Activated naive CD4-positive, alpha-beta T cell treated with anti-CD3 and anti-CD28 coated beads, Interleukin-2, amount 10 ng/mL, durations not matched to agents 7 days and 5 days (primary cell): ENCODE measurements at regions not wholly inside any gene's neighbourhood (a gene's known extent, or its start where the extent isn't known, plus 50 kb on each side); places are given as distances from the start of the nearest gene placed in this dataset.
"Not testable (repeated sequence)": the region's sequence is repeated elsewhere in the genome, so short reads cannot be mapped to it uniquely, and the experiment has no call there.

Source experiments
- CTCF ChIA-PET: fragments of 350-600 bp; sonication (Branson Sonifier 250); formaldehyde crosslinking; loops from one replicate; lab custom pipeline; 2021; ENCODE audit warnings: antibody characterized with exemption; lab: Charles Lee
- DNase-seq: peaks from one replicate; pipeline ENCODE4 v3.0.0-alpha.2; 2020
- H3K27ac Mint-ChIP-seq: one replicate; pipeline ENCODE4 v1.8.0; 2021; ENCODE audit warnings: mild to moderate bottlenecking, moderate library complexity, mixed read lengths
- H3K27me3 Mint-ChIP-seq: one replicate; pipeline ENCODE4 v1.8.0; 2021; ENCODE audit warnings: mild to moderate bottlenecking, mixed read lengths
- H3K36me3 Mint-ChIP-seq: one replicate; pipeline ENCODE4 v1.8.0; 2021; ENCODE audit warnings: mixed read lengths
- H3K4me1 Mint-ChIP-seq: one replicate; pipeline ENCODE4 v1.8.0; 2021; ENCODE audit warnings: mixed read lengths
- H3K4me3 Mint-ChIP-seq: one replicate; pipeline ENCODE4 v1.8.0; 2021; ENCODE audit warnings: mild to moderate bottlenecking, moderate library complexity, mixed read lengths
- H3K9me3 Mint-ChIP-seq: one replicate; pipeline ENCODE4 v1.8.0; 2021; ENCODE audit warnings: mixed read lengths

- Mint-ChIP-seq H3K36me3 (no peaks in the 10 kb centered on the region), H3K27ac (no peak overlapping the region), H3K27me3 (no peaks in the 10 kb centered on the region), H3K4me3 (no peak overlapping the region), H3K4me1 (no peaks in the 10 kb centered on the region), H3K9me3 (no peaks in the 10 kb centered on the region)
- no peak for DNase-seq
- CTCF ChIA-PET, result no interaction called here
Measured at GRCh38 chr18:55748227-55748738, 160.3 kb upstream of the TCF4 start.

DNA sequence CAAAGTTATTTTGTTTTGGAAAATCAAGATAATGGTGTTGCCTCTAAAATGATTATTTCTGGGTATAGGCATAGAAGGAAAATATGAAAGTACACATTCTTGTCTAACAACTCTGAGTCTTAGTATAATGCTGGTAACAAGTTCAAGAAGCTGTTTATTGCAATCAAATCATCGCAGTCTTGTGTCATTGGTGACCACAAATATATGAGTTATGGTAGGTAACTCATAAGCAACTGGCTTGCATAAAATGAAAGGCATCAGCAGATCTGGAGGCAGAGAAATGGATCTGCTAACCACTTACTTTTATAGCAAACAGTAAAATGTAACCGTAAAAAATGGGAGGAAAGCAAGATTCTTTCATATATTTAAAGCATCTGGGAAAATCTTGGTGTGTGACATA is 156.2 kb upstream of the TCF4 start:
- Mint-ChIP-seq H3K36me3 (no peaks in the 10 kb centered on the region), H3K9me3 (no peaks in the 10 kb centered on the region), H3K4me3 (no peak overlapping the region), H3K4me1 (no peaks in the 10 kb centered on the region), H3K27ac (no peak overlapping the region), H3K27me3 (no peaks in the 10 kb centered on the region)
- CTCF ChIA-PET, result no interaction called here
- no peak for DNase-seq

- H3K9me3 Mint-ChIP-seq, result no peaks in the 10 kb centered on the region
- H3K27me3 Mint-ChIP-seq, result no peaks in the 10 kb centered on the region
Measured at GRCh38 chr18:55743736-55744135, 155.7 kb upstream of the TCF4 start.

GRCh38 chr18:55743133-55743532 is 155.1 kb upstream of the TCF4 start:
- CTCF ChIA-PET, result no interaction called here
- H3K27me3 Mint-ChIP-seq, result no peaks in the 10 kb centered on the region
- no peaks in the 10 kb centered on the region for H3K36me3 Mint-ChIP-seq

More at GRCh38 chr18:55743736-55744135, 155.7 kb upstream of the TCF4 start:
- CTCF ChIA-PET, result no interaction called here
- H3K4me3 Mint-ChIP-seq, result no peak overlapping the region
- no peaks in the 10 kb centered on the region for H3K4me1 Mint-ChIP-seq
- no peak for DNase-seq
- no peaks in the 10 kb centered on the region for H3K36me3 Mint-ChIP-seq
- H3K27ac Mint-ChIP-seq, result no peak overlapping the region

GRCh38 chr18:55739488-55739887 is 151.5 kb upstream of the TCF4 start:
- Mint-ChIP-seq H3K9me3 (no peaks in the 10 kb centered on the region), H3K4me3 (no peak overlapping the region), H3K4me1 (no peaks in the 10 kb centered on the region), H3K36me3 (no peaks in the 10 kb centered on the region), H3K27me3 (no peaks in the 10 kb centered on the region), H3K27ac (no peak overlapping the region)
- CTCF ChIA-PET, result no interaction called here
- DNase-seq, result no peak

More at GRCh38 chr18:55743133-55743532, 155.1 kb upstream of the TCF4 start:
- Mint-ChIP-seq H3K4me1 (no peaks in the 10 kb centered on the region), H3K4me3 (no peak overlapping the region), H3K9me3 (no peaks in the 10 kb centered on the region), H3K27ac (no peak overlapping the region)
- no peak for DNase-seq

DNA sequence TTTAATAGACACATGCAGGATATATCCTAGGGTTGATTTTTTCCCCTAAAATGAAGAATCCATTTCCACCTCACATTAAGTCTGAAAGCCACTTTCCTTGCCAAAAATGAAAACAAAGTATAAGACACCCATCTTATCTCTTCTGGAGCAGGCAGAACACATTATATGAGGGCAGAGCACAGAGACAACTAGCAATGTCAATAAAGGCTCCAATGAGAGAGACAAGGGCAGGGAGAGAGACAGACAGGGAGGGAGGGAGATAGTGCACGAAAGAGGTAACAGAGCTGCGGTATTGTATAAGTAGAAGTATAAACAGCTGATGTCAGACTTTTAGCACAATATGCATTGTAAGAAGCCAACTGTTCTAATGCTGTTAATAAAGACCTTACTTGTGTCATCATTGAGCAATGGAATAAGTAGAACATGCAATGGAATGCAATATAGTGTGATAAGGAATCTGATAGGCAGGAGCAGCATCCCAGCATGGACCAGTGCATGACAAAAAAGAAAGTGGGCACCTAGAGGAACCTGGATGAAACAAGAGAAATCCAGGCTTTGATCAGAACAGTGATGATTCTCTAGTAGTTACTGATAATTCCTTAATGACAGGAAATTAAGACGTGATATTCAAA is 150.6 kb upstream of the TCF4 start:
- Mint-ChIP-seq H3K27me3 (no peaks in the 10 kb centered on the region), H3K36me3 (no peaks in the 10 kb centered on the region), H3K4me1 (no peaks in the 10 kb centered on the region), H3K27ac (no peak overlapping the region), H3K4me3 (no peak overlapping the region), H3K9me3 (no peaks in the 10 kb centered on the region)
- DNase-seq, result no peak
- CTCF ChIA-PET, result no interaction called here

- Mint-ChIP-seq H3K4me1 (no peaks in the 10 kb centered on the region), H3K4me3 (no peak overlapping the region), H3K27me3 (no peaks in the 10 kb centered on the region), H3K27ac (no peak overlapping the region), H3K36me3 (no peaks in the 10 kb centered on the region), H3K9me3 (no peaks in the 10 kb centered on the region)
- no peak for DNase-seq
- CTCF ChIA-PET, result no interaction called here
Measured at GRCh38 chr18:55737781-55738468, 149.9 kb upstream of the TCF4 start.

DNA sequence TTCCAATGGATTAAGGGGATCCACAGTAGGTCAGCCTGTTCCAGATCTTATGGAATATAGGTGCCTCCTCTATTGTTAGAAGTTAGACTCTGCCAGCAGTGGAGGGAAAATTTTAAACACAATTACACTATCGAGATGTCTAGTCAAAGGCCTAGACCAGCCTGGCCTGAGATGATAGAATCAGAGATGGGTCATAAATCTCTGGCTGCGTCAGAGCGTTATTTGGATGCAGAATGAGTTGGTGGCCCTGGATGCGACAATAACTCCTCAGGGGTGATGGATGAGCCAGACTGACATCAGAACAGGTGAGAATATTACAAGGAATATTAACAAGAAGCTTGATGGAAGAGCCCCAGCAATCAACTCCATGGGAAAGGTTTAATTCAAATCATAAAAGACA is 149.3 kb upstream of the TCF4 start:
- Mint-ChIP-seq H3K27me3 (no peaks in the 10 kb centered on the region), H3K4me3 (no peak overlapping the region), H3K9me3 (no peaks in the 10 kb centered on the region), H3K36me3 (no peaks in the 10 kb centered on the region), H3K27ac (no peak overlapping the region), H3K4me1 (no peaks in the 10 kb centered on the region)
- DNase-seq, result no peak
- CTCF ChIA-PET, result no interaction called here

DNA sequence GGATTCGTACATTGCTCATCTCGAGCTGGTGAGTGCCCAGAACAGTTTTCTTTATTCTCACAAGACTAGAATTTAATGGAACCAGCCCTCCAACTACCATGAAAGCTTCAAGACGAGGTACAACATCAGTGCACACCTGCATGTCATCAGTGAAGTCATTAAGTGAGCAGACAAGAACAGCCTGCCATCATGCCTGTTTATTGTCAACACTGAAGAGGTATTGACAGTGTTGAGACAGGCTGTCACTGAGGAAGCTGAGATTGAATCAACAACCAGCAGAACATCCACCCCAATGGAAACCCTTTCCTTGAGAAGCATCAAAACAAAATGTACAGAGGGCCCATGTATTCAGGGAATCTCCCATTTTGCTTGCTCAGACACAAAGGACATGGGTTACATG is 148.0 kb upstream of the TCF4 start:
- no peaks in the 10 kb centered on the region for H3K4me1 Mint-ChIP-seq
- H3K36me3 Mint-ChIP-seq, result no peaks in the 10 kb centered on the region
- CTCF ChIA-PET, result no interaction called here
- DNase-seq, result no peak
- no peak overlapping the region for H3K4me3 Mint-ChIP-seq
- no peaks in the 10 kb centered on the region for H3K27me3 Mint-ChIP-seq
- H3K9me3 Mint-ChIP-seq, result no peaks in the 10 kb centered on the region
- H3K27ac Mint-ChIP-seq, result no peak overlapping the region

GRCh38 chr18:55735199-55735855 is 147.3 kb upstream of the TCF4 start:
- H3K4me3 Mint-ChIP-seq, result no peak overlapping the region
- H3K36me3 Mint-ChIP-seq, result no peaks in the 10 kb centered on the region
- H3K27me3 Mint-ChIP-seq, result no peaks in the 10 kb centered on the region
- CTCF ChIA-PET, result no interaction called here
- no peaks in the 10 kb centered on the region for H3K4me1 Mint-ChIP-seq
- H3K9me3 Mint-ChIP-seq, result no peaks in the 10 kb centered on the region
- no peak for DNase-seq
- no peak overlapping the region for H3K27ac Mint-ChIP-seq

DNA sequence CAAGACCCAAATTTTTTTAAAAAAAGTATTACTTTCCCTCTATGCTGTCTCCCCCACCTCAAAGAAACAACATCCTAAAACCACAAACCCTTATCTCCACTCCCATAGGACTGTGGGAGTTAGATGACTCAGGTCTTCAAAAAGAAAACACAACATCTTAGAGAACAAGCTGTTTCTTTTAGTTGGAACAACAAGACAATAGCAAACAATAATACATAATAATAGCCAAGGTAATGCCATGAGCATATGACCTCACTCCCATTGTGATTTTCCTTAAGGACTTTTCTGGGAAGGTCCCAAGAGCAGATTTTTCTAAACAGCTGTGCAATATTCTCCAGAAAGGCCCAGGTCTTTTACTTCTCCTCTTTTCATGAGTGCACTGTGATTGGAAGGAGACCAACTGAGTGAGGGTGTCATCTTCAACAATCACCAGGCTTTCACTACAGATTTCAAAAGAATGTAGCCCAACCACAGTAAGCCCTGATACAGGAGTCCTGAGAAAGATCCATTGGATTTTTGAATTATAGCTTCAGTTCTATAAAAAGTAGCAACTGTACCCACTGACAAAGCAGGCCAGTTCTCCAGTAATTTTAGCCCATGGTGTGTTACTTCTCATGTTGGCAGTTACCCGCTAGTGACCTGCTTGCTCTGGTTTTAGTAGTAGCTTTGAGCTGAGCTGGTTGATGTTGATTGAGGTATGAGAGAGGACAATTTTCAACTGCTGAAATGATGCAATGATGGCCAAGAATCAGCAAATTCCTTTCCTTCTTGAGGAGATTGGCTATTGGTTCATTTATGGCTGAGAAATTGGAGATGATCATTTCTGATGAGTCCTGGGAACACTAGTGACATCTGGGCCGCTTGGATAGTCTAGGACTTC is 144.5 kb upstream of the TCF4 start:
- Mint-ChIP-seq H3K9me3 (no peaks in the 10 kb centered on the region), H3K36me3 (no peaks in the 10 kb centered on the region), H3K4me1 (no peaks in the 10 kb centered on the region), H3K27ac (no peak overlapping the region), H3K27me3 (no peaks in the 10 kb centered on the region), H3K4me3 (no peak overlapping the region)
- CTCF ChIA-PET, result interaction anchor here (0.9 kb wide), 1 partner anchor 844 kb away, joined by 3 read pairs; no protein-coding TSS in a partner anchor
- DNase-seq, result no peak

- no peaks in the 10 kb centered on the region for H3K4me1 Mint-ChIP-seq
Measured at GRCh38 chr18:55731594-55732042, 143.6 kb upstream of the TCF4 start.

GRCh38 chr18:55721006-55721405 is 133.0 kb upstream of the TCF4 start:
- CTCF ChIA-PET, H3K36me3 Mint-ChIP-seq, H3K27ac Mint-ChIP-seq, DNase-seq, H3K9me3 Mint-ChIP-seq, H3K4me3 Mint-ChIP-seq, H3K4me1 Mint-ChIP-seq, H3K27me3 Mint-ChIP-seq: not testable (repeated sequence)

More at GRCh38 chr18:55731594-55732042, 143.6 kb upstream of the TCF4 start:
- no peak overlapping the region for H3K4me3 Mint-ChIP-seq
- no peaks in the 10 kb centered on the region for H3K9me3 Mint-ChIP-seq
- no peak overlapping the region for H3K27ac Mint-ChIP-seq
- H3K36me3 Mint-ChIP-seq, result no peaks in the 10 kb centered on the region
- no peaks in the 10 kb centered on the region for H3K27me3 Mint-ChIP-seq
- CTCF ChIA-PET, result interaction anchor here (0.9 kb wide), 1 partner anchor 845 kb away, joined by 3 read pairs; no protein-coding TSS in a partner anchor
- DNase-seq, result no peak

DNA sequence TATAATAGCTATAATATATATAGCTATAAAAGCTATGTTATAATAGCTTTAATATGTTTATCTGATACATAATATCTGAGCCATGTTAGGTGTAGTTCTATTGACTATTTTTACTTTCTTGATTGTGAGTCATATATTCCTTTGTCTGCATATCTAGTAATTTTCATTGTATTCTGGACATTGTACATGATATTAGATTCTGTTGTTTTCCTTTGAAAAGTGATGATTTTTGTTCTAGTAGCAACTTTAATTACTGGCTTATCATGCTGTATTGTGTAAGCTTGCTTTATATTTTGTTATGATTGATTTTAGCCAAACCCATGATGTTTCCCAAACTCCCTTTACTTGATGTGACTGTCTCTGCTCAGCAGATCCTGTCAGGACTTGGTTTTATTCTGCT is 125.7 kb upstream of the TCF4 start:
- no peak for DNase-seq
- Mint-ChIP-seq H3K27ac (no peak overlapping the region), H3K36me3 (no peaks in the 10 kb centered on the region), H3K9me3 (peaks cover 8% of the 10 kb centered on the region), H3K27me3 (no peaks in the 10 kb centered on the region), H3K4me3 (no peak overlapping the region), H3K4me1 (no peaks in the 10 kb centered on the region)
- CTCF ChIA-PET, result no interaction called here
